GM19025 (cell line): ENCODE measurements at regions not wholly inside any gene's neighbourhood (a gene's known extent, or its start where the extent isn't known, plus 50 kb on each side); places are given as distances from the start of the nearest gene placed in this dataset.
A peak's percentile ranks its signal among the peaks of the same experiment; 100 is the strongest.
"Not testable (repeated sequence)": the region's sequence is repeated elsewhere in the genome, so short reads cannot be mapped to it uniquely, and the experiment has no call there.

Experiments
- ATAC-seq: cut with Tn5 transposase; IDR thresholded peaks from one replicate; pipeline ENCODE4 v1.9.1; 2021; ENCODE audit warnings: mild to moderate bottlenecking, low read depth, moderate library complexity; ENCODE audit not compliant: unreplicated experiment

DNA sequence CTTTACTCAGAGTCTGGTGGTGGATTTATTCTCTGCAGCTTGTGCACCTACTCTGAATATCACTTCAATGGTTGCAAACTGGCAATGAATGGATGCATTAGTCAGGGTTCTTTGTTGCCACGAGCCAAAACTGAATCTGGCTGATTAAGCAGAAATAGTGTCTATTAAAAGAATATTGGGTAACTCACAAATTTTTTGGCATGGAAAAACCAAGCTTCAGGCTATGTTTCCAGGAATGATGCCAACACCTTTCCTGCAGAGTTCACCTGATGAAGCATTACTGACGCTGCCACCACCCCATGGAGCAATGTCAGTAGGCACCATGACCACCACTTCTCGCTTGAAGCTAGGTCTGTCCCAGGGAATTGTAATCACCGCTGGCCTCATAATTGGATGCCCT, 597.8 kb upstream of the SLC10A2 start:
- no peak for ATAC-seq

- ATAC-seq: no peak
Measured at GRCh38 chr13:103656311-103656710, 590.1 kb upstream of the SLC10A2 start.

- no peak for ATAC-seq
Measured at GRCh38 chr13:103640606-103641005, 574.4 kb upstream of the SLC10A2 start.

- no peak for ATAC-seq
Measured at GRCh38 chr13:103639326-103639725, 573.1 kb upstream of the SLC10A2 start.

GRCh38 chr13:103638706-103639105, 572.5 kb upstream of the SLC10A2 start:
- no peak for ATAC-seq

DNA sequence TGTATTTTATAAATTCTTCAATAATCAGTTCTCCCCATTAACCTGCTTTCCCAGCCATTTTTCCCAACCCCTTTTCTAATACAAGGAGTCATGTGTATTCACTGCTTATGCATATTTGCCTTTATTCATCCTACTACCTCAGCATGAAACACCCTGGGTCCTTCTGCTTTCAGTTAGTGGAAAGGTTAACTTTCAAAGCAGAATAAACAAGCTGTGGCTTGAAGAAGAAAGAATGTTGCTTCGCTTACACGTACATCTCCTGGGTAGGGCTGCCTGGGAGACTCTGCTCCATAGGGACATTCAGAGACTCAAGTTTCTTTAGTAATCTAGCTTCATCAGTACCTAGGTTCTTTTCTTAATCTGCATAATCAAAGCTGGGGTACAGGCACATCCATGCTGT, 567.8 kb upstream of the SLC10A2 start:
- ATAC-seq: no peak

DNA sequence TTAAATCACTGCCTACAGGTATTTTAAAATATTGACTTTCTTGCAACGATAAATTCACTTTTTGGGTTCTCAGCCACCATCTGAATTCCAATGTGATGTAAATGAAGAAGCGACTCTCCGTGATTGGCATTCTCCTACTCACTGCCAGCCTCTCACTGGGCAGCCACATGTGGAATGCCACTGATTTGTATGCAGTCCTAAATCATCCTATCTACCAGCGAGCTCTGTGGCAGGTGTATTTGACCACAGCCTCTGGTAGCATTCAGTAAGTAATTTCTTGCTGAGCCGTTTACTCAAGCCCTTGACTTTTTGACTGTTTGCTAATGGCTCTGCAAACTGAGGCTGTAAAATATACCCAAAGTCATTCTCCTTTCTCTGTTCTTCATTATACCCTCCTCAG, 559.0 kb upstream of the SLC10A2 start:
- ATAC-seq: no peak

- no peak for ATAC-seq
Measured at GRCh38 chr13:103618151-103618550, 551.9 kb upstream of the SLC10A2 start.

DNA sequence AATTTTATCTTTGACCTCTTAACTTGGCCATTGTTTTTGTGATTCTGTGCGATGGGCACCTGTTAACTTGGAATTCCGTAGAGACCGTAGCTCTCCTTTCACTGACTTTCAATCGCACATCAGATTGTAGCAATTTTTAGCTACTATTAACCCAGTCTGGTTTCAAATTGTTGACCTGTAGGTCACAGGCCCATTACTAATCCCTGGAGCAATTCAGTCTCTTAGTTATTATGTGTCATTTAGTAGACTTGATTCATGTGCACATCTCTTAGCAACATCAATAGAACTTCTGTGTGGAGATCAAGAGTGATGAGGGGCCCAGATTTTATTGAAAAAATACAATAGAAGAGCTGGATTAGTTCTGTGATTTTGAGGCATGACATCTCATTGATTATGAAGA, 549.6 kb upstream of the SLC10A2 start:
- no peak for ATAC-seq

- no peak for ATAC-seq
Measured at GRCh38 chr13:103614761-103615160, 548.5 kb upstream of the SLC10A2 start.

DNA sequence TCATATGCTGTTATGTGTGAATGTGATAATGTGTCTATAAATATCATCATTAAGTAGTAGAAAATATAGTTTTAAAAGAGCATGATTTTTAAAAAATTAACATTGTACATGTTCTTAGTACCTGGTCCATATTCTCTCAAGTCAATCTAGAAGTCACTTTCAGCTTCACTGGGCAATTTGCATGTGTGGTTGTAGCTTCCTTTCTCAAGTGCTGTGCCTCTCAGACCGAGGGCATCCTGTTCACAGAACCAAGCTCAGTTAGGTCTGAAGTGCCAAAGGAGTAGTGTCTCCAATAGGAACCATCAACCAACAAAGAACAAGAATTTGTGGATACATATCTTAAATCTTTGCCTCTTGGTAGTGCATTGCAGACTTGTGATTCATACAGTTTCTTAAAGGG, 541.8 kb upstream of the SLC10A2 start:
- peak; percentile 95 for ATAC-seq

- no peak for ATAC-seq
Measured at GRCh38 chr13:103605546-103606326, 539.5 kb upstream of the SLC10A2 start.

DNA sequence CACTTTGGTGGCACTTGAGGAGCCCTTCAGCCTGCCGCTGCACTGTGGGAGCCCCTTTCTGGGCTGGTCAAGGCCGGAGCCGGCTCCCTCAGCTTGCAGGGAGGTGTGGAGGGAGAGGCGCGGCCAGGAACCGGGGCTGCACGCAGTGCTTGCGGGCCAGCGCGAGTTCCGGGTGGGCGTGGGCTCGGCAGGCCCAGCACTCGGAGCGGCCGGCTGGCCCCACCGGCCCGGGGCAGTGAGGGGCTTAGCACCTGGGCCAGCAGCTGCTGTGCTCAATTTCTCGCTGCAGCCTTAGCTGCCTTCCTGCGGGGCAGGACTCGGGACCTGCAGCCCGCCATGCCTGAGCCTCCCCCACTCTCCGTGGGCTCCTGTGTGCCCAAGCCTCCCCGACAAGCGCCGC, 533.7 kb upstream of the SLC10A2 start:
- not testable (repeated sequence) for ATAC-seq

GRCh38 chr13:103598671-103599070, 532.5 kb upstream of the SLC10A2 start:
- no peak for ATAC-seq

DNA sequence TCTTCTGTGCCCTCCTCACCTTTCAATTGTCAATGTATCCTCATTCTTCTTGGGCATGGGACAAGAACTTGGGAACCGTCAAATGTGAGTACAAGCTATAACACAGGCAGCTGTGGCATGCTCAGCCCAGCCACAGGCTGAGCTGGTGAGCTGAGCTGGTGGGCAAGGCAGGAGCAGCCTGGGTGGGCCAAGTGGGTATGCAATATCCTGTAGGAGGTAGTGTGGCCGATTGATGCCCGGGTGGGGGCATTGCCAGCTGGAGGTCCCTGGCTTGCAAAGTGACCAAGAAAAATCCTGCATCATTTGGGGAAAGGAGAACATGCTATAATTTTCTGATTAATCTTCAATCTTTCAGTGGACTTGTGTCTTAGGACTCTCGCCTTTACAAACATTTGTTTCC, 507.2 kb upstream of the SLC10A2 start:
- no peak for ATAC-seq

- peak; percentile 58 for ATAC-seq
Measured at GRCh38 chr13:103568314-103568713, 502.1 kb upstream of the SLC10A2 start.

- ATAC-seq: no peak
Measured at GRCh38 chr13:103557878-103558277, 491.7 kb upstream of the SLC10A2 start.

DNA sequence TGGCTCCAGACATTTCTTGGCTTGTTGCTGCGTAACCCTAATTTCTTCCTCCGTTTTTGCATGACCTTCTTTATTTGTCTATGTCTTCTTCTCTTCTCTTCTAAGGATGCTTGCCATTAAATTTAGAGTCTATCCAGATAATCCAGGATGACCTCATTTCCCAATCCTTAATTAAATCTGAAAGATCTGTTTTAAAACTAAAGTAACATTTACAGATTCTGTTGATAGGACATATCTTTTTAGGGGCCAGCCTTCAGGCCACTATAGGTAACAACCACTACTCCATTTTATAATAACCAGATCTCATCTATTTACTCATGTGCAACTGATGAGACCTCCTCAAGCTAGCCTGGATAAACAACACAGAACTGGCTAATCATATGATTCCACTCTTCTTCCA, 490.5 kb upstream of the SLC10A2 start:
- no peak for ATAC-seq

- ATAC-seq: no peak
Measured at GRCh38 chr13:103547914-103548313, 481.7 kb upstream of the SLC10A2 start.

DNA sequence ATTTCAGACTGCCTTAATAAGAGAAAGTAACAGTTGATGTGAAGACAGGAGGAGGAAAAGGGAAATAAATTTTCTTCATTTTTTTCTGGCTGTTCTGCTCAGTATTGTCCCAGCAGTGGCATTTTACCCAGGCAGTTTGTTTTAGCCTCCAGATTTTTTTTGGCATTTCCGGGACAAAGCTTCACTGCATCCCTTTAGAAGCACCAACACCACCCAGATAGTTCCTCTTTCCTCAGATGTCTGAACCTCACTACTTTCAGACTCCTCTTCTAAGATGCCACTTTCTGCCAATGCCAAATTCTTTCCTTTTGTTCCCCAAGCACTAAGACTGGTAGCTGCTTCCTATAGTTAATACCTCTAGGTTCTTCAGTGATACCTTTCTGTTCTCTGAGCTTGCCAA, 480.1 kb upstream of the SLC10A2 start:
- no peak for ATAC-seq

DNA sequence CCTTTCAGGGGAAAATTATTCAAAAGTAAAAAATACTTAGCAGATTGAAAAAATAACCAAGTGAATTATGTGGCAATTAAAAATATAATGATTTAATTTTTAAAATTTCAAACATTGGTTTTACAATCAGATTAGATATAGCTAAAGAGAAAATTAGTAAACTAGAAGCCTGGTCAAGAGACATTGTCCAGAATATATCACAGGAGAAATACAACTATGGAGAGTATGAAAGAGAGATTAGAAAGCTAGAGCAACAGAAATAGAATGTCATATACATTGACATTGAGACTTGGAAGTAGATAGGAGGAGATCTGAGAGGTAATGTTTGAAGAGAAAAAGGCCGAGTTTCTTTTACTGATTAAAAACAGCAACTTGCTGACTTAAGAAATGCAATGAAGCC, 476.4 kb upstream of the SLC10A2 start:
- no peak for ATAC-seq

GRCh38 chr13:103540382-103540765, 474.2 kb upstream of the SLC10A2 start:
- no peak for ATAC-seq
